GM12872 (cell line): ENCODE measurements at regions not wholly inside any gene's neighbourhood (a gene's known extent, or its start where the extent isn't known, plus 50 kb on each side); places are given as distances from the start of the nearest gene placed in this dataset.

ENCODE experiments used
- TF ChIP-seq, protein P1 (sequence below): IDR thresholded peaks from 3 replicates; pipeline ENCODE4 v1.5.1; 2011; ENCODE audit warnings: low read depth, mild to moderate bottlenecking, low read length, moderate library complexity; ENCODE audit not compliant: insufficient read depth

DNA sequence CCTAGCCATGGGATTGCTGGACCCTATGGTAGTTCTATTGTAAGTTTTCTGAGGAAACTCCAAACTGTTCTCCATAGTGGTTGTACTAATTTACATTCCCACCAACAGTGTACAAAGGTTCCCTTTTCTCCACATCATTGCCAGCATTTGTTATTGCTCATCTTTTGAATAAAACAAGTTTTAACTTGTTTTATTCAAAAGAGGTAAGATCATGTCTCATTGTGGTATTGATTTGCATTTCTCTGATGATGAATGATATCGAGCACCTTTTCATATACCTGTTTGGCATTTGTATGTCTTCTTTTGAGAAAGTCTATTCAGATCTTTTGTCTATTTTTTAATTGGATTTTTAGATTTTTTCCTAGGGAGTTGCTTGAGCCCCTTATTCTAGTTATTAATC lies 819.1 kb downstream of the TUSC7 start:
- TF ChIP-seq, protein P1, sequence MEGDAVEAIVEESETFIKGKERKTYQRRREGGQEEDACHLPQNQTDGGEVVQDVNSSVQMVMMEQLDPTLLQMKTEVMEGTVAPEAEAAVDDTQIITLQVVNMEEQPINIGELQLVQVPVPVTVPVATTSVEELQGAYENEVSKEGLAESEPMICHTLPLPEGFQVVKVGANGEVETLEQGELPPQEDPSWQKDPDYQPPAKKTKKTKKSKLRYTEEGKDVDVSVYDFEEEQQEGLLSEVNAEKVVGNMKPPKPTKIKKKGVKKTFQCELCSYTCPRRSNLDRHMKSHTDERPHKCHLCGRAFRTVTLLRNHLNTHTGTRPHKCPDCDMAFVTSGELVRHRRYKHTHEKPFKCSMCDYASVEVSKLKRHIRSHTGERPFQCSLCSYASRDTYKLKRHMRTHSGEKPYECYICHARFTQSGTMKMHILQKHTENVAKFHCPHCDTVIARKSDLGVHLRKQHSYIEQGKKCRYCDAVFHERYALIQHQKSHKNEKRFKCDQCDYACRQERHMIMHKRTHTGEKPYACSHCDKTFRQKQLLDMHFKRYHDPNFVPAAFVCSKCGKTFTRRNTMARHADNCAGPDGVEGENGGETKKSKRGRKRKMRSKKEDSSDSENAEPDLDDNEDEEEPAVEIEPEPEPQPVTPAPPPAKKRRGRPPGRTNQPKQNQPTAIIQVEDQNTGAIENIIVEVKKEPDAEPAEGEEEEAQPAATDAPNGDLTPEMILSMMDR: no peak

DNA sequence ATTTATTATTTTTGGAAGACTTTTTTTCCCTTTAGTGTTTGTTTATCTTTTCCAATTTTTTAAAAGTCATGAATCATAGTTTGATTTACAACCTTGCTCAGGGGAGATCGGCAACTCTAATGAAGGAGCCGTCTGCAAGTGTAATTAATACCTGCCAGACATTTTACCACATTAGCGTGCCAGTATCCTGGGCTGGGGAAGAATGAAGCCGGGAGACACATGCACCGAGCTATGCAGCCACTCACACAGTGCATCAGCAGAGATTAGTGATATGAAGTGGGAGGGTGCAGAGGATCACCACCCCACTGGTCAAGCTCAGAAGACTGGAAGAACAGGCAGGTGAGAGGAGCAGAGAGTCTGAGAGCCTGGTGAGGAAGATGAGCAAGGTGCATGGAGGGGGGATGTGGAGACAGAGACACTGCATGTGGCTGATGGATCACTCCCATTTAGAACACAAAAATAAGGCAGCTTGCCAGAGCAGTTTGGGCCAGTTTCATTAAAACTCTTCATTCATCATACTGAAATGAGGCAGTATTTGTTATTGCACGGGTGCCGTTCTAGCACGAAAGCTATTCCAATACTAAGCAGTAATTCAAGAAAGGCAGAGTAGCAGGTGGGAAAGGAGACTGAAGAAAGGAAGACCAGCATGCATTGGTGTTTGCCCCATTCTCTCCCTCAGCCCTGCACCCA lies 821.6 kb downstream of the TUSC7 start:
- TF ChIP-seq, protein P1: no peak

DNA sequence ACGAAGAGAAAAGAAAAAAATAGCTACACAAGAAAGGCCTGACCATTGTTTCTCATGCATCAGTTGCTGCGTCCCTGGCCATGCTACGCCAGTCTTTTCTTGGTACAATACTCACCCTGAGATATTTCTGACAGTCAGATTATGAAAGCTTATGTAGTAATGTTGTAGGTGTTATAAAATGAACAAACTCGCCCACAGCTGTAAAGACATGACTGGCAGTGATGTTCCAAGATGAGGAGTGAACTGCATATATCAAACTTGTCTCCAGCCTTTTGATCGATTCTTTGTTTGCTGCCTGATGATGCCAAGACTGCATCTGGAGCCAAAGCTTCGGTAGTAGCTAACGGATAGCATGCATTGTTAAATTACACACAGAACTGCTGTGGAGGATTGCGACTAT lies 822.7 kb downstream of the TUSC7 start:
- TF ChIP-seq, protein P1: no peak

DNA sequence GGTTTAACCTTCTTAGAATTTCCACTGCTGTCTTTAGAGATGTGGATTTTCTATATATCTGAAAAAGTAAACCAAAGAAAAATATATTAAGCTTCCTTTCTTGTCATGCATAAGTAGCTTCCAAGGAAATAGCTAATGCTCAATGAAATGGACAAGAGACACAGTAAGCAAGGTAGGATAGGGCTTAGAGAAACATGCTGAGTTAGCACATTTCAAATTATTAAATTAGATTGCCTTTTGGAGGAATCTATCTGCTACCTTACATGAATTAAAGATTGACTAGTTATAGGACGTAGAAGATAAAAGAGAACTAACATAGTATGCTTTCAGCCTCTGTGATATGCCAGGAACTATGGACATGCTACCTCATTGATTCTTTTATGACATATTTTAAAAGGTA lies 824.6 kb downstream of the TUSC7 start:
- TF ChIP-seq, protein P1: no peak

DNA sequence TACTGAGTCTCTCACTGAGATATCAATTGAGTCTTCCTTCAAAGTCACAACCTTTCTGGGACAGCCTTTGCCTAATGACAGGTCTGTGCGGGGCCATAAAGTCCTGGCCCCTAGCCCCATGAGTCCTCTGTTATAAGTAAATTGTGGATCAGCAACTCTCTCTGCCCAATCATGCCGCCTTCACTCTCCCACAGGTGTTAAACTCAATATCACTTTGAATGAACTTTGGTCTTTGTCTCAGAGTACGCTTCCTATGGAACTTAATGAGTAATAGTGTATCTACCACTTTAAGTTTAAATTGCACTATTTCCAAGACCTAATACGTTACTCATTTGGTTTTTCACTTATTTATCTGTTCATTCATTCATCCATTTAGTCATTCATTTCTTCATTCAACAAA lies 826.4 kb downstream of the TUSC7 start:
- TF ChIP-seq, protein P1: no peak

DNA sequence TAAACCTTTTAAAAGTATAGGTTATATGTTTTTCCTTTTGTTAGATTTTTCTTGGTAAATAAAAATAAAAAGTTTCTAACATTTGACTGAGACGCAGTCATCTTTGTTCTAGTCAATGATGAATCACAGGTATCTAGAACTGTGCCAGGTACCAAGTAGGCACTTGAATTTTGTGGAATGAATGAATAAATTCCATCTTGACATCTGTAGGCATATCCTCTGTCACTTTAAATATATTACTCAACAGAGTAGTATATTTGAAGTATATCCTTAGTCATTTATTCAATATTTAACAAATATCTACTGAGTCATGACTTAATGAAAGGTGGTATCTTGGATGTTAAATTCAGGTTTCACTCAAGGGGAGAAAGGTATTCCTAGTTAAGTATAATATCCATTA lies 828.4 kb downstream of the TUSC7 start:
- TF ChIP-seq, protein P1: no peak

DNA sequence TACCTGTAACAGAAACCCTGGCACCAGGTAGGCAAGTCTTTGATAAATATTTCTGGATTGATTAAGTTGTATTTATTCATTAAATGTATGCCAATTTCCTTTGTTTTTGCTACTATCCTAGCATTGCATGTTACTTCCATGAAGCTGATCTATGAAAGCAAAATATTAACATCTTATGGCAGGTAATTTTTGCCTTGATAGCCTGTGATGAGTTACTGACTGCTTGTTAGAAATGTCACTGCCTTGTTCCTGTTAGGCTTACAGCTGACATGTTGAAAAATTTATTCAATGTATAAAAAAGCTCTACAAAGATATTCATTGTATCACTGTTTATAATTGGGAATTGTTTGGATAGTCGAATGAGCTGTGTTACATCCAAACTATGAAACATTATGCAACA lies 830.1 kb downstream of the TUSC7 start:
- TF ChIP-seq, protein P1: no peak
